ENCODE measurements at regions not wholly inside any gene's neighbourhood (a gene's known extent, or its start where the extent isn't known, plus 50 kb on each side); places are given as distances from the start of the nearest gene placed in this dataset.

DNA sequence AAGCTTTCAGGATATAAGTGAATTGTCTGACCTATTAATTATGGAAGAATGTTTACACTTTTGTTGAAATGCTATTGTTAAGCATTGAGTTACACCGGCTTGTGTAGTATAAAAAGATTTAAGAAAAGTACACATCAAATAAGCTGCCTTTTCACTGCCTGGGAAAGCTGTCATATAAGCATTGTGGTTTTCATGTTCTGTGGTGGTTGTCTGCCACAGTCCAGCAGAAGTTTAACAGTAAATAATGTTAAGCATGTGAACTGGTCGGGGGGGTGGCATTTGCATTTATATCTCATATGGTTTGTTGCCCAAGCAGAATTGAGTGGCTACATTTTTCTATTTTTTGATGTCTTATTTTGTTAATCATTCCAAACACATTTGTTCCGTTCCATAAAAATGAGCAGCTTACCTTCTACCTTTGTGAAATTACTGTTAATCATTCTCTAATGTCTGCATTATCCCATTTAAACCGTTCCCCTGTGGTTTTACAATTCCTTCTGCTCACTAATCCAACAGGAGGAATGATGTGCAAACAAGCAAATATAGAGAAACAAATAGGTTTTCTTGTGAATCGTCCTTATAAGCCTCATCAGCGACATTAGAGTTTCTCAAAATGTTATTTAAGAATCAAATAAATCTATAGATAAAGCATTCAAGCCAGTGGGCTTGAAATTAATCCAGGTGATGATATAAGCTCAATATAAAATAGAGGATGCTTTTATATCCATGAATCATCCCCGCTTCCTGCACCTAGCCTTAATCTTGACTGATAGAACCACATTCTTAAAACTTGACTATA, 160.8 kb upstream of the SAMSN1 start:
- TF ChIP-seq, protein P1, sequence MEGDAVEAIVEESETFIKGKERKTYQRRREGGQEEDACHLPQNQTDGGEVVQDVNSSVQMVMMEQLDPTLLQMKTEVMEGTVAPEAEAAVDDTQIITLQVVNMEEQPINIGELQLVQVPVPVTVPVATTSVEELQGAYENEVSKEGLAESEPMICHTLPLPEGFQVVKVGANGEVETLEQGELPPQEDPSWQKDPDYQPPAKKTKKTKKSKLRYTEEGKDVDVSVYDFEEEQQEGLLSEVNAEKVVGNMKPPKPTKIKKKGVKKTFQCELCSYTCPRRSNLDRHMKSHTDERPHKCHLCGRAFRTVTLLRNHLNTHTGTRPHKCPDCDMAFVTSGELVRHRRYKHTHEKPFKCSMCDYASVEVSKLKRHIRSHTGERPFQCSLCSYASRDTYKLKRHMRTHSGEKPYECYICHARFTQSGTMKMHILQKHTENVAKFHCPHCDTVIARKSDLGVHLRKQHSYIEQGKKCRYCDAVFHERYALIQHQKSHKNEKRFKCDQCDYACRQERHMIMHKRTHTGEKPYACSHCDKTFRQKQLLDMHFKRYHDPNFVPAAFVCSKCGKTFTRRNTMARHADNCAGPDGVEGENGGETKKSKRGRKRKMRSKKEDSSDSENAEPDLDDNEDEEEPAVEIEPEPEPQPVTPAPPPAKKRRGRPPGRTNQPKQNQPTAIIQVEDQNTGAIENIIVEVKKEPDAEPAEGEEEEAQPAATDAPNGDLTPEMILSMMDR (IDR thresholded peaks at IDR 0.05) = no peak
- TF ChIP-seq POLR2A (IDR thresholded peaks at IDR 0.05) = no peak
